GM21526 (cell line): ENCODE measurements at regions not wholly inside any gene's neighbourhood (a gene's known extent, or its start where the extent isn't known, plus 50 kb on each side); places are given as distances from the start of the nearest gene placed in this dataset.

Experiments used
- ATAC-seq: cut with Tn5 transposase; IDR thresholded peaks from one replicate; pipeline ENCODE4 v1.9.1; 2021; ENCODE audit warnings: moderate library complexity; ENCODE audit not compliant: unreplicated experiment, low FRiP score

GRCh38 chr4:17128268-17128667 is 229.8 kb upstream of the LDB2 start:
- no peak for ATAC-seq

GRCh38 chr4:17126321-17126966 is 228.0 kb upstream of the LDB2 start:
- ATAC-seq = no peak

- ATAC-seq = no peak
Observed at GRCh38 chr4:17124767-17125166, 226.3 kb upstream of the LDB2 start.

GRCh38 chr4:17120761-17121160 is 222.3 kb upstream of the LDB2 start:
- no peak for ATAC-seq

GRCh38 chr4:17117746-17118145 is 219.3 kb upstream of the LDB2 start:
- ATAC-seq = no peak

- ATAC-seq = no peak
Observed at GRCh38 chr4:17115583-17115982, 217.1 kb upstream of the LDB2 start.

- no peak for ATAC-seq
Observed at GRCh38 chr4:17112292-17112659, 213.8 kb upstream of the LDB2 start.

- no peak for ATAC-seq
Observed at GRCh38 chr4:17109126-17109525, 210.7 kb upstream of the LDB2 start.

- ATAC-seq = no peak
Observed at GRCh38 chr4:17103231-17103630, 204.8 kb upstream of the LDB2 start.

GRCh38 chr4:17098996-17099395 is 200.6 kb upstream of the LDB2 start:
- no peak for ATAC-seq

GRCh38 chr4:17098401-17098800 is 200.0 kb upstream of the LDB2 start:
- ATAC-seq = no peak

GRCh38 chr4:17097362-17097761 is 198.9 kb upstream of the LDB2 start:
- ATAC-seq = no peak

GRCh38 chr4:17096692-17097091 is 198.2 kb upstream of the LDB2 start:
- ATAC-seq = no peak

GRCh38 chr4:17095771-17096170 is 197.3 kb upstream of the LDB2 start:
- no peak for ATAC-seq

- no peak for ATAC-seq
Observed at GRCh38 chr4:17094876-17095210, 196.4 kb upstream of the LDB2 start.

- ATAC-seq = no peak
Observed at GRCh38 chr4:17094159-17094875, 195.9 kb upstream of the LDB2 start.

GRCh38 chr4:17093481-17093880 is 195.0 kb upstream of the LDB2 start:
- no peak for ATAC-seq

- peak; percentile 83 for ATAC-seq
Observed at GRCh38 chr4:17092736-17093437, 194.4 kb upstream of the LDB2 start.

- ATAC-seq = no peak
Observed at GRCh38 chr4:17091104-17091503, 192.7 kb upstream of the LDB2 start.

- ATAC-seq = no peak
Observed at GRCh38 chr4:17090063-17090462, 191.6 kb upstream of the LDB2 start.

- ATAC-seq = no peak
Observed at GRCh38 chr4:17085416-17085815, 187.0 kb upstream of the LDB2 start.

- ATAC-seq = no peak
Observed at GRCh38 chr4:17082186-17082585, 183.7 kb upstream of the LDB2 start.
